ENCODE measurements at regions not wholly inside any gene's neighbourhood (a gene's known extent, or its start where the extent isn't known, plus 50 kb on each side); places are given as distances from the start of the nearest gene placed in this dataset.

DNA sequence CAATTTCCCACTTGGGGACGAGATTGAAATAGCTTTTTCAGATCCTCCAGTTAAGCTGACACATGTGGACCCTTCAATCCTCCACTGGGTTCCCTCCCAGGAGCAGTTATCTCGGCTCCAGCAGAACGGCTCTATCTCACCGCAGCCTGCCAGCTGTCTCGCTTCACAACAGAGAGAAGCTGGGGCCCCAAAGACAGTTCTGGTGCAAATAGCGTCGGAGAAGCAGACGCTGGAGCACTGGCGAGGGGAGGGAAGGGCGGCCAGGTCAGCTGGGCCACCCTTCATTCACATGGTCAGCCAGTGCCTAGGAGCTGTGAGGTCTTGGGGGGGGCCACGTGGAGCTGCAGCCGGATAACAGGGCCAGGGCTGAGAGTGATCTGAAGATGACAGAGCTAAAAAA lies 141.3 kb upstream of the SDK2 start:
- TF ChIP-seq L3MBTL2 (conservative IDR thresholded peaks at IDR 0.05) (no peak), ARNT (IDR thresholded peaks at IDR 0.05) (no peak), SP1 (IDR thresholded peaks at IDR 0.05) (no peak), NFRKB (IDR thresholded peaks at IDR 0.05) (no peak), FOXA1 (IDR thresholded peaks at IDR 0.05) (no peak), TARDBP (IDR thresholded peaks at IDR 0.05) (no peak), SUZ12 (IDR thresholded peaks at IDR 0.05) (no peak), FOXM1 (IDR thresholded peaks at IDR 0.05; ENCODE audit: borderline replicate concordance) (no peak), CTBP1 (IDR thresholded peaks at IDR 0.05; ENCODE audit: borderline replicate concordance) (no peak), BHLHE40 (IDR thresholded peaks at IDR 0.05; ENCODE audit: borderline replicate concordance) (no peak), HDGF (IDR thresholded peaks at IDR 0.05; ENCODE audit: borderline replicate concordance) (no peak), LEF1 (IDR thresholded peaks at IDR 0.05; ENCODE audit: borderline replicate concordance) (no peak)

All from HEK293T (cell line).